ENCODE measurements at regions not wholly inside any gene's neighbourhood (a gene's known extent, or its start where the extent isn't known, plus 50 kb on each side); places are given as distances from the start of the nearest gene placed in this dataset.
A peak's percentile ranks its signal among the peaks of the same experiment; 100 is the strongest.
"Not testable (repeated sequence)": the region's sequence is repeated elsewhere in the genome, so short reads cannot be mapped to it uniquely, and the experiment has no call there.

- DNase-seq, result not testable (repeated sequence)
These were observed 59.2 kb upstream of the CCDC180 start for GRCh38 chr9:97248252-97248651.

DNA sequence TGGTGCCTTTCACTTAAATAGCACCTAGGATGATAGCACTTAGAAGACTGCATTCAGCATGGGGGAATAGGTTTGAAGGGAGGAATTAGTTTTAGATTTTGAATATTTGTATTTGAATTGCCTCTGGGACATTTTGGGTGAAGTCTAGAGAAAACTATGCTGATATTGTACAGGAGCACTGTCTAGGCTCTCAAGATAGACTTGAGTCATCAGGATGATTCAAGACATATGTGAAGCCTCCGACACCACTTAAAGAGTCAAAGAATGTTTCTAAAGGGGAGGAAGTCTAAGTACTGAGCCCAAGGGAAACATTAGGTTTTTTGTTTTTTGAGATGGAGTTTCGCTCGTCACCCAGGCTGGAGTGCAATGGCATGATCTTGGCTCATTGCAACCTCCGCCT lies 63.9 kb upstream of the CCDC180 start:
- no peak for DNase-seq

DNA sequence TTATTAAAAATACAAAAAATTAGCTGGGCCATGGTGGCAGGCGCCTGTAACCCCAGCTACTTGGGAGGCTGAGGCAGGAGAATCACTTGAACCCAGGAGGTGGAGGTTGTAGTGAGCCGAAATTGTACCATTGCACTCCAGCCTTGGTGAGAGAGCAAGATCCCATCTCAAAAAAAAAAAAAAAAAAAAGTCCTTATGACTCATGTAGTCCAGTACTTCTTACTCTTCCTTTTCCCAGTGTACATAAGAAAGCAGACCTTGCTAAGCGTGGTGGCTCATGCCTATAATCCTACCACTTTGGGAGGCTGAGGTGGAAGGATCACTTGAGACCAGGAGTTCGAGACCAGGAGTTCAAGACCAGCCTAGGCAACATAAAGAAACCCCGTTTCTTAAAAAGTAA lies 66.0 kb upstream of the CCDC180 start:
- DNase-seq, result not testable (repeated sequence)

DNA sequence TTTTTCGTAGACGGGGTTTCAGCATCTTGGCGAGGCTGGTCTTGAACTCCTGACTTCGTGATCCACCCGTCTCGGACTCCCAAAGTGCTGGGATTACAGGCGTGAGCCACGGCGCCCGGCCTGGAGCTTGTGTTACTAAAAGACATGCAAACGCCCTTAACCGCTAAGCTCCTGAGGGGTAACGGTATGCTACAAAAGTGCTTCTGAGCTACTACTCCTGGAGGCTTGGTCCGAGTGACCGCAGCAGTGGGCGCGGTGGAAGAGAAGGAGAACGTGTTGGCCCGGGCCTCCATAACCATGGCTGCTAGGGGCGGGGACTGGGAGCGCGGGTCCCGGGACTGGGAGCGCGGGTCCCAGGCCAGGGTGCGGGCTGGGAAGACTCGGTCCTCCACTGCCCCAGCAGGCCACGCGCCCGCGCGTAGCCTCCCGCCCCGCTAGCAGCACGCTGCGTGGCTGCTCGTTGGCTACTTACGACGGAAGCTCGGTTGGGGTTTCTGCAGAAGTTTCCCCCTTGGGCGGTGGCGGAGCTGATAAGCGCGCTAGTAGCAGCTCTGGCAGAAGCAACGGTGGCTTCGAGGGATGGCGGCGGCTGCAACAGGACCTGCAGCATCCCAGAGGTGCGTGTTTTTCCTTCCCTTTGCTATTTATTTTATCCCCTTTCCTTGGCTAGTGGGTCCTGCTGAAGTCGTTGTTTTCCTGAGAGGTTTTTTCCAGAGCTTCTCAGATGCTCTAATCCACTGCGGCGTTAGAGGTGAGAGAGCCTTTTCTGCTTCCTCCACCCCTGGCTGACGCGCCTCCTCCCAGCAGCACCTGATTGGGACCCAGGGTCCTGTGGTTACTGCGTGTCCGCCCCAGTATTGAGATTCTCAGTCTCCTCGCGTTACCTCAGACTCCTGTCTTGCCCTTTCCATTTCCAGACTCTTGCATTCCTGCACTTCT lies 69.2 kb upstream of the CCDC180 start:
- peak; percentile 89 for DNase-seq

DNA sequence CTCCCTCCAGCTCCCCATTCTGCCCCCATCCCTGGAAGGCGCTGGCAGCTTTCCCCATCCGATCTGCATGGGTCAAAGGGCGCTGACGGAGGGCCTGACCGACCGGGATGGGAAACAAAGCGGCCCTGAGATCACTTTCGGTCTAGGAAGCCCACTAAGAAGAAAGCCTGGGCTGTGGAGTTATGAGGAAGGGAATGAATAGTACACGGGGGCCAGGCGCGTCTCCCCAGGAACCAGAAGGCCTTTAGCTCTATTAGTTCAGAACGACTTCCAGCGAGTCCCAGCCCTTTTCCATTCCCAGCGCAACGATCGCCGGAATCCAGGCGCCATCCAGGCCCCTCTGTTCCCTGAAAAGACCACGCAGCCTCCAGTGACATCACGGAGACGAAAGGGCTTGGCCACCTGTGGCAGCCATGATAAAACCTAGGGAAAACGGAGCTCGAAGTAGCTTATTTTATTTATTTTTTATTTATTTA lies 70.1 kb upstream of the CCDC180 start:
- no peak for DNase-seq

GRCh38 chr9:97233009-97233400 lies 74.5 kb upstream of the CCDC180 start:
- DNase-seq, result not testable (repeated sequence)

DNA sequence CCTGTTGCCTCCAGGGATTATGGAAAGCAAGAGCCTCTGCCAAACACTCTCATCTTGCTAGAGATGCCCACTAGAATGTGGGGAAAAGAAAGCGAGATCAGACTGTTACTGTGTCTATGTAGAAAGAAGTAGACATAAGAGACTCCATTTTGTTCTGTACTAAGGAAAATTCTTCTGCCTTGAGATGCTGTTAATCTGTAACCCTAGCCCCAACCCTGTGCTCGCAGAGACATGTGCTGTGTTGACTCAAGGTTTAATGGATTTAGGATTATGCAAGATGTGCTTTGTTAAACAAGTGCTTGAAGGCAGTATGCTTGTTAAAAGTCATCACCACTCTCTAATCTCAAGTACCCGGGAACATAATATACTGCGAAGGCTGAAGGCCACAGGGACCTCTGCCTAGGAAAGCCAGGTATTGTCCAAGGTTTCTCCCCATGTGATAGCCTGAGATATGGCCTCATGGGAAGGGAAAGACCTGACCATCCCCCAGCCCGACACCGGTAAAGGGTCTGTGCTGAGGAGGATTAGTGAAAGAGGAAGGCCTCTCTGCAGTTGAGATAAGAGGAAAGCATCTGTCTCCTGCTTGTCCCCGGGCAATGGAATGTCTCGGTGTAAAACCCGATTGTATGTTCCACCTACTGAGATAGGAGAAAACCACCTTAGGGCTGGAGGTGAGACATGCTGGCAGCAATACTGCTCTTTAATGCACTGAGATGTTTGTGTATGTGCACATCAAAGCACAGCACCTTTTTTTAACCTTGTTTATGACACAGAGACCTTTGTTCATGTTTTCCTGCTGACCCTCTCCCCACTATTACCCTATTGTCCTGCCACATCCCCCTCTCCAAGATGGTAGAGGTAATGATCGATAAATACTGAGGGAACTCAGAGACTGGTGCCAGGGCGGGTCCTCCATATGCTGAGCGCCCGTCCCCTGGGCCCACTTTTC lies 75.1 kb upstream of the CCDC180 start:
- not testable (repeated sequence) for DNase-seq

GRCh38 chr9:97222393-97222792 lies 85.1 kb upstream of the CCDC180 start:
- peak; percentile 56 for DNase-seq

GRCh38 chr9:97221478-97222355 lies 85.7 kb upstream of the CCDC180 start:
- peak; percentile 65 for DNase-seq

DNA sequence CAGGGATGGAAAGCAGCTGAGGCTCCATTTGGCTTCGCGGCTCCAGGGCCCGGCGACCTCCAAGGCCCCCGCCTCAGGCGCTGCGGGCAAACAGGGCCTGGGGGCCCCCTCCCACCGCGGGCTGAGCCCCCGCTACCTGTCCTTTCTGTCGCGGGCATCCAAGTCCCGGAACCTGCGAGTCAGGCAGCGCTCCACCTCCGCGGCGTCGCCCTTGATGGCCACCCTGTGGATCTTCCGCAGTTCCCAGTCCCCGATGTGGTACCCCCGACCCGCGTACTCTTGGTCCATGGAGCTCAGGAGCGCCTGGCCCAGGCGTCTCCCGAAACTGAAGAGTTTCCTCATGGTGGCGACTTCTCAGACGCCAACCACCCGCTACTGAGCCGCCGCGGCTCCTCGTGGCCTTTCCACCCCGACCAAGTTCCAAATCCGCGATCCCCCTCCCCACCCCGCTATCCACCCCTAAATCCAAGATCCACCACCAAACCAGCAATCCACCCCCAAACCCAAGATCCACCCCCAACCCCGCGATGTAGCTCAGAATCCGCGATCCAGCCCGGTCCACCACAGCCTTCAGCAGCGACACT lies 86.5 kb upstream of the CCDC180 start:
- DNase-seq, result no peak

GRCh38 chr9:97220396-97220795 lies 87.1 kb upstream of the CCDC180 start:
- not testable (repeated sequence) for DNase-seq

DNA sequence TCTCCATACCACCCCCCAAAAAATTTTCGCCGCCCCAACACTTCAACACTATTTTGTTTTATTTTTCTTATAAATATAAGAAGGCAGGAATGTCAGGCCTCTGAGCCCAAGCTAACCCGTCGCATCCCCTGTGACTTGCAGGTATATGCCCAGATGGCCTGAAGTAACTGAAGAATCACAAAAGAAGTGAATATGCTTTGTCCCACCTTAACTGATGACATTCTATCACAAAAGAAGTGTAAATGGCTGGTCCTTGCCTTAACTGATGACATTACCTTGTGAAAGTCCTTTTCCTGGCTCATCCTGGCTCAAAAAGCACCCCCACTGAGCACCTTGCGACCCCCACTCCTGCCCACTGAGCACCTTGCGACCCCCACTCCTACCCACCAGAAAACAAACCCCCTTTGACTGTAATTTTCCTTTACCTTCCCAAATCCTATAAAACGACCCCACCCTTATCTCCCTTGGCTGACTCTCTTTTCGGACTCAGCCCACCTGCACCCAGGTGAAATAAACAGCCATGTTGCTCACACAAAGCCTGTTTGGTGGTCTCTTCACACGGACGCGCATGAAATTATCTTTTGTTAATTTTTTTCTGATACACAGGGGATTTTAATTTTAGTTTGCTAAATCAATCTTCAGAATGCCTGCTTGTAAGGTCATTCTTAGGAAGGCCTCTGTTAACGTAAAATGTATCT lies 87.9 kb upstream of the CCDC180 start:
- not testable (repeated sequence) for DNase-seq

DNA sequence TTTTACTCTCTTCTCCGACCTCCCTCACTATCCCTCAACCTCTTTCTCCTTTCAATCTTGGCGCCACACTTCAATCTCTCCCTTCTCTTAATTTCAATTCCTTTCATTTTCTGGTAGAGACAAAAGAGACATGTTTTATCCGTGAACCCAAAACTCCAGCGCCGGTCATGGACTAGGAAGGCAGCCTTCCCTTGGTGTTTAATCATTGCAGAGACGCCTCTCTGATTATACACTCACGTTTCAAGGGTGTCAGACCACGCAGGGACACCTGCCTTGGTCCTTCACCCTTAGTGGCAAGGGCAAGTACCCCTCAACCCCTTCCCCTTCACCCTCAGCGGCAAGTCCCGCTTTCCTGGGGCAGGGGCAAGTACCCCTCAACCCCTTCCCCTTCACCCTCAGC lies 92.3 kb upstream of the CCDC180 start:
- not testable (repeated sequence) for DNase-seq

DNA sequence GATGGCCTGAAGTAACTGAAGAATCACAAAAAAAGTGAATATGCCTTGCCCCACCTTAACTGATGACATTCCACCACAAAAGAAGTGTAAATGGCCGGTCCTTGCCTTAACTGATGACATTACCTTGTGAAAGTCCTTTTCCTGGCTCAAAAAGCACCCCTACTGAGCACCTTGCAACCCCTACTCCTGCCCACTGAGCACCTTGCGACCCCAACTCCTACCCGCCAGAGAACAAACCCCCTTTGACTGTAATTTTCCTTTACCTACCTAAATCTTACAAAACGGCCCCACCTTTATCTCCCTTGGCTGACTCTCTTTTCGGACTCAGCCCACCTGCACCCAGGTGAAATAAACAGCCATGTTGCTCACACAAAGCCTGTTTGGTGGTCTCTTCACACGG lies 92.9 kb upstream of the CCDC180 start:
- not testable (repeated sequence) for DNase-seq

- DNase-seq, result not testable (repeated sequence)
These were observed 107.8 kb upstream of the CCDC180 start for GRCh38 chr9:97199683-97200082.

GRCh38 chr9:97193767-97194166 lies 113.7 kb upstream of the CCDC180 start:
- not testable (repeated sequence) for DNase-seq

DNA sequence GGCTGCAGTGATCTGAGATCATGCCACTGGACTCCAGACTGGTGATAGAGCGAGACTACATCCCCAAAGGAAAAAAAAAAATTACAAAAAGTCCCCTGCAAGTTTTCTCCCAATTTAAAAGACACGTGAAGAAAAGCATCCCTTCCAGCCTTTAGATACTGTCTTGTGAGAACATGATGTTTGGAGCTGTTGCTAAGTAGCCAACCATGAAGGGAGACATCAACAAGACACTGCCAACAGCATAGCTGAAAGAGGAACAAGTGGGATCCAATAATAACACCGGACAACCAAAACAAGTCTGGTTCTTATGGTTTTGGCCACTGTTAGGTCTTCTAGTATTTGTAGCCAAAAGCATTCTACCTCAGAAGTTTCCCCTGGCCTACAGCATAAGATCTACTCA lies 118.9 kb upstream of the CCDC180 start:
- DNase-seq, result no peak

DNA sequence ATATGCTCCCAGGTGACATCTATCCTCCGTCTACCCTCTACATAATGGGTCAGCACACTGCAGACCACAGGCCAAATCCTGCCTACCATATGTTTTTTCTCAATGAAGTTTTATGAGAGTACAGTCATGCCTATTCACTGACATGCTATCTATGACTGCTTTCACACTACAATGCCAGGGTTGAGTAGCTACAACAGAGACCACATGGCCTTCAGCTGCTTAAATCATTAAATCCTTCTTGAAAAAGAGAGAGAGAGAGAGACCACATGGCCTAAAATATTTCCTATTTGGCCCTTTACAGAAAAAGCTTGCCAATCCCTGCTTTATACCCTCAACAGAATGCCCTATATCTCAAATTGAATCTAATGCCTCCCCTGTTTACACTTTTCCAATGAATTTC lies 119.8 kb upstream of the CCDC180 start:
- not testable (repeated sequence) for DNase-seq

- DNase-seq, result no peak
These were observed 121.0 kb upstream of the CCDC180 start for GRCh38 chr9:97186493-97186892.

DNA sequence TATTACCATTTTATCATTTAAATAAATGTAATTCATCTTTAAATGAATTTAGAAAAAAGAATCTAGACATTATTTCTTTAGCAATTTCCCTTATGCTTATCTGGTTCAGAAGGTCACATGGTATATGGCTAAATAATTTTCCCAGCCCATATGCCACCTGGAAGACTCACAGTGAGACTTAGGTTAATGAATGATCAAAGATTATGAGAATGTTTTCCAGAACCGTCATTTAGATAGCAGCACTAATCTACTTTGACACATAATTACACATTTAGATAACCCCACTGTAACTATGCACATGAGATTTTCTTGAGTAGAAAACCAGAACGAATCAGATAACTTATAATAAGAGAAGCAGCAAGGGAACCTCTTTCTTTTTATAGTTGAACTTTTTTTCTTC lies 124.9 kb upstream of the CCDC180 start:
- not testable (repeated sequence) for DNase-seq

DNA sequence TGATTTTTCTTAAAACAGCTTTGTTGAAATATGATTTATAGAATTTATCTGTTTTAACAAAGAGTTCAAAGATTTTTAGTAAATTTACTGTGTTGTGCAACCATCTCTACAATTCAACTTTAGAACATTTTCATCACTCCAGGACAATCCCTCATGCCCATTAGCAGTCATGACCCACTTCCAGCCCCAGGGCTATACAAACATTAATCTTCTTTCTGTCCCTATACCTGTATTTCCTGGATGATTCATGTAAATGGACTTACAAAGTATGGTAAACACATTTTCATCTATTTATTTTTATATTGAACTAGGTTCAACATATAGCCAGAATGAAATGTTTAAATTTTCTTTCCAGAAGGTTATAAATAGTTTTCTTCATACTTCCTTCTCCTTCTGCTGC lies 127.8 kb upstream of the CCDC180 start:
- no peak for DNase-seq

All from NCI-H345 (cell line).